GM12891 (cell line): ENCODE measurements at regions not wholly inside any gene's neighbourhood (a gene's known extent, or its start where the extent isn't known, plus 50 kb on each side); places are given as distances from the start of the nearest gene placed in this dataset.
"Not testable (repeated sequence)": the region's sequence is repeated elsewhere in the genome, so short reads cannot be mapped to it uniquely, and the experiment has no call there.

ENCODE experiments used
- DNase-seq: peaks from one replicate; pipeline ENCODE4 v3.0.0; 2011; ENCODE audit warnings: low spot score; ENCODE audit not compliant: insufficient read length
- FAIRE-seq: peaks from 2 replicates; lab custom pipeline; 2011; peaks lifted over from hg19 to GRCh38; lab: Jason Lieb, UNC
- PAX5 ChIP-seq: IDR thresholded peaks from 2 replicates; pipeline ENCODE4 v1.6.1; 2011; ENCODE audit warnings: low read length, moderate library complexity, mild to moderate bottlenecking; ENCODE audit not compliant: insufficient read depth, severe bottlenecking
- POLR2A ChIP-seq: IDR thresholded peaks from 2 replicates; pipeline ENCODE4 v1.6.1; 2011; ENCODE audit warnings: low read depth, low read length, control low read depth
- POLR2AphosphoS5 ChIP-seq: IDR thresholded peaks from 2 replicates; pipeline ENCODE4 v1.6.1; 2011; ENCODE audit warnings: low read depth, low read length, control low read depth
- POU2F2 ChIP-seq: IDR thresholded peaks from 2 replicates; pipeline ENCODE4 v1.6.1; 2011; ENCODE audit warnings: low read depth, mild to moderate bottlenecking, control low read depth, low read length, moderate library complexity
- SPI1 ChIP-seq: IDR thresholded peaks from 2 replicates; pipeline ENCODE4 v1.6.1; 2011; ENCODE audit warnings: low read depth, low read length, control low read depth
- TAF1 ChIP-seq: IDR thresholded peaks from 2 replicates; pipeline ENCODE4 v1.6.1; 2011; ENCODE audit warnings: low read depth, low read length, control low read depth

DNA sequence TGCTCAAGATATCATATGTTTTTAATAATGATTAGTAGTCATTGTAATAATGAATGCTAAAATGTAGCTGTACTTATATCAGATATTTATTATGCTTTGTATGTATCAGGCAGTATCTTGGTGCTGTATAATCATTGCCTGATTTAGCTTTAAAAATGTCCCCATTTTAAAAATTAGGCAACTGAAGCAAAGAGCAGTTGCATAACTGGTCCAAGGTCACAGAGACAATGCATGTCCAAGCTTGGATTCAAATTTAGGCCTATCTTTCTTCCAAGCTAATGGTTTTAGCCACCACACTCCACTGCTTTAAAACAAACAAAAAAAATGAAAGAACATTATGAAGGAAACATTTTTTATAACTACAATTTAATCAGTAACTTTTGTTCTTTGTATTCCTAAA, 725.8 kb upstream of the RAG2 start:
- TF ChIP-seq POLR2A: no peak
- TF ChIP-seq POLR2AphosphoS5: no peak
- no peak for TF ChIP-seq POU2F2
- TF ChIP-seq SPI1: no peak
- no peak for TF ChIP-seq PAX5
- no peak for TF ChIP-seq TAF1
- FAIRE-seq: no peak

DNA sequence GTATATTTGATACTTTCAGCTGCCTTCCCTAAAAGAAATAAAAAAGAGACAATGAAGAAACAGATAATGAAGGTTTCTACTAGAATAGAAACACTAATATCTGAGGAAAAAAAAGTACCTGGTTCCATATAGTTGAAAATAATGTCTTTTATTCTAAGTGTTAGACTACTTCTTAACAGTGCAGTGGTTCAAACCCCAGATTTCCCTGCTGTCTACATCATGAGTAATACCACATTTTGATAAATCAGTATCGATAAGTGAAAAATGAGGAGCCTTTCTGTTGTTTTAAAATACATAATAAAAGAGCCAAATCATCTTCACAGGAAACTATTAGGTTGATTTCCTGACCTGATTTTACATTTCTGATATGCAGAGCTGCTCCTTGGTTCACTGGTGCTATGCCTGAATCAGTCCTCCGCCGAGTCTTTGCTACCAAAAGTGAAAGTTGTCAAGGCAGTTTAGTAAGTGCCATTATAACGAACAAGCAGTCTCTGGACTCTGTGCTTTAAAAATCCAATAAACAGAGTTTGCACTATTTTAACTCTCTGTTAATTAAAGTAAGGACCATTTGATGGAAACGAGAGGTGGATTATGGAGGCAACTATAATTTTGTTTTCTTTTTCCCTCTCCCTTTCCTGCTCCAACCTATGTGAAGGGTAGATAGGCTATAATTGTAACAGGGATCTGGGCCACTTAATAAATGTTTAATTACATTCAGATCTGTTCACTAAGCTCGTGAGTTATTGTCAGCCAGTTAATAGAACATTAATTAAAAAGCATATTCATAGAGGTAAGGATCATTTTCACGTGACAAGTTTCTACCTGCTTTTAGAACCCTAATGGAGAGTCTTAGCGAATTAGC, 724.5 kb upstream of the RAG2 start:
- no peak for TF ChIP-seq TAF1
- no peak for TF ChIP-seq PAX5
- TF ChIP-seq POU2F2: no peak
- TF ChIP-seq SPI1: no peak
- TF ChIP-seq POLR2A: no peak
- no peak for TF ChIP-seq POLR2AphosphoS5
- FAIRE-seq (no peak), DNase-seq (no peak)

More for the DNA sequence above, 725.8 kb upstream of the RAG2 start:
- no peak for DNase-seq

- no peak for DNase-seq
Measured at GRCh38 chr11:37320921-37321320, 722.9 kb upstream of the RAG2 start.

GRCh38 chr11:37317803-37318202, 719.8 kb upstream of the RAG2 start:
- DNase-seq: no peak
- TF ChIP-seq POLR2AphosphoS5: no peak
- TF ChIP-seq SPI1: no peak
- no peak for TF ChIP-seq PAX5
- TF ChIP-seq POLR2A: no peak
- no peak for TF ChIP-seq POU2F2
- TF ChIP-seq TAF1: no peak
- no peak for FAIRE-seq

More at GRCh38 chr11:37320921-37321320, 722.9 kb upstream of the RAG2 start:
- FAIRE-seq: no peak
- no peak for TF ChIP-seq PAX5
- no peak for TF ChIP-seq POLR2A
- TF ChIP-seq POU2F2: no peak
- no peak for TF ChIP-seq TAF1
- no peak for TF ChIP-seq SPI1
- TF ChIP-seq POLR2AphosphoS5: no peak

GRCh38 chr11:37313266-37313665, 715.2 kb upstream of the RAG2 start:
- FAIRE-seq (no peak), DNase-seq (no peak)
- TF ChIP-seq PAX5 (no peak), SPI1 (no peak), POU2F2 (no peak), POLR2A (no peak), TAF1 (no peak), POLR2AphosphoS5 (no peak)

GRCh38 chr11:37306563-37306962, 708.5 kb upstream of the RAG2 start:
- DNase-seq (no peak), FAIRE-seq (no peak)
- no peak for TF ChIP-seq POLR2AphosphoS5
- no peak for TF ChIP-seq TAF1
- TF ChIP-seq PAX5: no peak
- no peak for TF ChIP-seq POLR2A

DNA sequence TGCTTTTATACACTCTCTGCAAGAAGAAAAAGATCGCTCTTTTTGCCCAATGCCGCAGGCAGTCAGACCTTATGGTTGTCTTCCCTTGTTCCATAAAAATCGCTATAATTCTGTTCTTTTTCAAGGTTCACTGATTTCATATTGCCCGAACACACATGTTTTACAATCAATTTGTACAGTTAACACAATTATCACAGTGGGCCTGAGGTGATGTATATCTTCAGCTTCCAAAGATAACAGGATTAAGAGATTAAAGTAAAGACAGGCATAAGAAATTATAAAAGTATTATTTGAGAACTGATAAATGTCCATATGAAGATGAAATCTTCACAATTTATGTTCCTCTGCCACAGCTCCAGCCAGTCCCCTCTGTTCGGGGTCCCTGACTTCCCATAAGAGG, 703.4 kb upstream of the RAG2 start:
- not testable (repeated sequence) for DNase-seq, FAIRE-seq

GRCh38 chr11:37298173-37298572, 700.1 kb upstream of the RAG2 start:
- no peak for FAIRE-seq
- TF ChIP-seq POLR2AphosphoS5: no peak
- TF ChIP-seq SPI1: no peak
- TF ChIP-seq POU2F2: no peak
- no peak for TF ChIP-seq POLR2A
- TF ChIP-seq TAF1: no peak
- TF ChIP-seq PAX5: no peak
- no peak for DNase-seq

- FAIRE-seq (no peak), DNase-seq (no peak)
- TF ChIP-seq POLR2A: no peak
Measured at GRCh38 chr11:37286890-37287289, 688.9 kb upstream of the RAG2 start.

GRCh38 chr11:37282367-37282766, 684.3 kb upstream of the RAG2 start:
- TF ChIP-seq PAX5 (no peak), POLR2A (no peak), TAF1 (no peak), SPI1 (no peak), POU2F2 (no peak), POLR2AphosphoS5 (no peak)
- DNase-seq (no peak), FAIRE-seq (no peak)

GRCh38 chr11:37280200-37280599, 682.2 kb upstream of the RAG2 start:
- FAIRE-seq (no peak), DNase-seq (no peak)
- TF ChIP-seq POLR2AphosphoS5: no peak
- TF ChIP-seq PAX5: no peak
- no peak for TF ChIP-seq SPI1
- TF ChIP-seq POU2F2: no peak
- no peak for TF ChIP-seq POLR2A
- no peak for TF ChIP-seq TAF1
